Epithelial cell of esophagus (primary cell): ENCODE measurements at regions not wholly inside any gene's neighbourhood (a gene's known extent, or its start where the extent isn't known, plus 50 kb on each side); places are given as distances from the start of the nearest gene placed in this dataset.
A peak's percentile ranks its signal among the peaks of the same experiment; 100 is the strongest.

Source experiments
- DNase-seq: peaks from one replicate; pipeline ENCODE4 v3.0.0; 2010; ENCODE audit warnings: low read depth
- H3K4me3 ChIP-seq: 2 replicates; pipeline ENCODE4 v1.5.1; 2011; ENCODE audit warnings: mild to moderate bottlenecking, low read length, control low read depth
- CTCF ChIP-seq: IDR thresholded peaks from 2 replicates; pipeline ENCODE4 v1.5.1; 2011; ENCODE audit warnings: low read depth, mild to moderate bottlenecking, low read length, control low read depth, inconsistent platforms; ENCODE audit not compliant: insufficient read depth; ENCODE audit errors: missing control alignments

GRCh38 chr11:100555931-100556330 is 131.2 kb upstream of the ARHGAP42 start:
- H3K4me3 ChIP-seq = no peak overlapping the region
- TF ChIP-seq CTCF = no peak
- DNase-seq = no peak

GRCh38 chr11:100556781-100557180 is 130.3 kb upstream of the ARHGAP42 start:
- no peak for TF ChIP-seq CTCF
- DNase-seq = no peak

DNA sequence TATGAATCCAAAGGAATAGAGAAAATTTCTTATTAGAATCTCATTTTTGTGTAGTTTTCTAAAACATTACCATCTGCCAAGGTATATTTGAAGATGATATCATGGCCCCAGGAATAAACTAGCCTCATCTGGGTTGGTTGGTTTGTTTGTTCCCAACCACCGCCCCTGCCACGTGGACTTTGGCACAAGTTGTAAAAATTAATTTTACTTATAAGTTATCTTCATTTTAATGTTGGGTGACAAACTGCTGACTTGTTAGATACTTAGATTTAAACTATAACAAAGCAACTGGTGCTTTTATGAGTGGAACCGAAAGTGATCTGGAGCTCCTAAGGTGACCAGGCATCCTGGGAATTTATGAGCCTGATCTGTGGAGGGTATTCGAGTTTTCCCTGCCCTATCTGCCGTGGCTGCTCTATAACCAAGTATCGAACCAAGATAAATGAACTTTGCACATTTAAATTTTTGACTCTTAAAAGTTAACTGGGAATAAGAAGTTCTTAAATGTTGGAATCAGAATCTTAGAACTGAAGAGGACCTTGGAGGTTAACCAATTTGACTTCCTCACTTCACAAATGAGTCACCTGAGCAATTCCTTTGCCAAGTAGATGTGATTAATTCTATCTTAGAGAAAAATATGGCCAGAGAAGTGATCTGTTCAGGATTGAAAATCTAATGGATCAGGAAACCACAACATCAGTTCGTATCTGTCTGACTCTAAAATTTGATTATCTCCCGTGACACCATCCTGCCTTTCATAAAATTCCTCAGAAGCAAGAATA is 129.1 kb upstream of the ARHGAP42 start:
- no peak for TF ChIP-seq CTCF
- peak; percentile 73 for DNase-seq
- H3K4me3 ChIP-seq = no peak overlapping the region

More at GRCh38 chr11:100556781-100557180, 130.3 kb upstream of the ARHGAP42 start:
- H3K4me3 ChIP-seq = no peak overlapping the region

- no peak for TF ChIP-seq CTCF
- no peak overlapping the region for H3K4me3 ChIP-seq
- no peak for DNase-seq
These were observed 126.5 kb upstream of the ARHGAP42 start for GRCh38 chr11:100560606-100561005.

DNA sequence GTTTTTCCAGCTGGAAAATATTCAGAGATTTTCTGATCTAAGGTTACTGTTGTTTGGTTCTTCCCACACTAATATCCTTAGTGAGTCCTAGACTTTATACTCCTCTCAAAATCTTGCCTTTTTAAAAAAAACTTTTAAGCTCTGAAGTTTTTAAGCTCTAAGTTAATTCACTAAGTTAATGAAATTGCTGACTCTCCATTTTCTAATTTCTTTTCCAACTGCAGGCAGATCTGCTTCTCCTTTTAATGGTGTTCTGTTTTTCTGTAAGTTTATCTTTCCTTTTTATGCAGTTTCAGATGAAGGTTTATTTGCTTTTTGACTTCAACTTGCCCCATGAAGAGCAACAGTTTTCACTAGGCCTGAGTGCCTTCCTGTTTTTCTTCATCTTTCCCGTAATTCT is 125.8 kb upstream of the ARHGAP42 start:
- DNase-seq = no peak
- TF ChIP-seq CTCF = no peak

DNA sequence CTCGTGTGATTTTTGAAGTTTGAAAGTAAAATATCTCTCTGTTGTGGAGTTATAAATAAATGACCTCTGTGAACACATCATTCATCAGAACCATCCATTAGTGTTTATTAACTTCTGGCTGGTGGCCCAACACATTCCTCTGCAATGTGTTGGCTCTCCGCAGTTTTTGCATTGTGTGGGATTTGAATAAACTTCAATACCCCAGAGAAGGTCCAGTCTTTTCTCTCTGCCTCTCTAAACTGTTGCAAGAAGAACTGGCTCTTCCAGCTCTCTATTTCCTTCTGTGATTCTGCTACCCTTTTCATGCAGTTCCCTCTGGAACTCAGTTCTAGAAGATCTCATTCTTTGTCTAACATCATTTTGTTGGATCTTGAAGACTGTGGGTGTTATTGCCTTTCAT is 125.0 kb upstream of the ARHGAP42 start:
- no peak overlapping the region for H3K4me3 ChIP-seq
- no peak for TF ChIP-seq CTCF
- peak; percentile 88 for DNase-seq

More for the DNA sequence above, 125.8 kb upstream of the ARHGAP42 start:
- H3K4me3 ChIP-seq = no peak overlapping the region
